ENCODE measurements at regions not wholly inside any gene's neighbourhood (a gene's known extent, or its start where the extent isn't known, plus 50 kb on each side); places are given as distances from the start of the nearest gene placed in this dataset.
"Not testable (repeated sequence)": the region's sequence is repeated elsewhere in the genome, so short reads cannot be mapped to it uniquely, and the experiment has no call there.

- no peak for DNase-seq
Measured at GRCh38 chr14:30271811-30272323, 287.1 kb upstream of the G2E3 start.

- no peak for DNase-seq
Measured at GRCh38 chr14:30272848-30273832, 285.8 kb upstream of the G2E3 start.

GRCh38 chr14:30275604-30276003 is 283.4 kb upstream of the G2E3 start:
- no peak for DNase-seq

GRCh38 chr14:30277268-30277667 is 281.7 kb upstream of the G2E3 start:
- no peak for DNase-seq

GRCh38 chr14:30278856-30279255 is 280.1 kb upstream of the G2E3 start:
- not testable (repeated sequence) for DNase-seq

- no peak for DNase-seq
Measured at GRCh38 chr14:30283822-30284446, 275.0 kb upstream of the G2E3 start.

- no peak for DNase-seq
Measured at GRCh38 chr14:30284808-30285207, 274.1 kb upstream of the G2E3 start.

- DNase-seq = no peak
Measured at GRCh38 chr14:30287579-30288445, 271.1 kb upstream of the G2E3 start.

GRCh38 chr14:30290001-30290400 is 269.0 kb upstream of the G2E3 start:
- DNase-seq = no peak

- no peak for DNase-seq
Measured at GRCh38 chr14:30291216-30291615, 267.7 kb upstream of the G2E3 start.

GRCh38 chr14:30292541-30292940 is 266.4 kb upstream of the G2E3 start:
- no peak for DNase-seq

- DNase-seq = no peak
Measured at GRCh38 chr14:30295980-30296379, 263.0 kb upstream of the G2E3 start.

- DNase-seq = no peak
Measured at GRCh38 chr14:30296931-30297405, 262.0 kb upstream of the G2E3 start.

- no peak for DNase-seq
Measured at GRCh38 chr14:30297876-30298795, 260.8 kb upstream of the G2E3 start.

- no peak for DNase-seq
Measured at GRCh38 chr14:30299915-30300314, 259.0 kb upstream of the G2E3 start.

GRCh38 chr14:30303350-30303749 is 255.6 kb upstream of the G2E3 start:
- no peak for DNase-seq

GRCh38 chr14:30305346-30305745 is 253.6 kb upstream of the G2E3 start:
- DNase-seq = no peak

- DNase-seq = no peak
Measured at GRCh38 chr14:30309405-30309804, 249.6 kb upstream of the G2E3 start.

- no peak for DNase-seq
Measured at GRCh38 chr14:30312214-30312613, 246.7 kb upstream of the G2E3 start.

GRCh38 chr14:30317729-30318128 is 241.2 kb upstream of the G2E3 start:
- DNase-seq = no peak

GRCh38 chr14:30322819-30323218 is 236.1 kb upstream of the G2E3 start:
- no peak for DNase-seq

GRCh38 chr14:30330033-30330432 is 228.9 kb upstream of the G2E3 start:
- no peak for DNase-seq

Data from CD4-positive, alpha-beta T cell treated with Interleukin-6 for 4 hours (primary cell).